ENCODE measurements at regions not wholly inside any gene's neighbourhood (a gene's known extent, or its start where the extent isn't known, plus 50 kb on each side); places are given as distances from the start of the nearest gene placed in this dataset.

DNA sequence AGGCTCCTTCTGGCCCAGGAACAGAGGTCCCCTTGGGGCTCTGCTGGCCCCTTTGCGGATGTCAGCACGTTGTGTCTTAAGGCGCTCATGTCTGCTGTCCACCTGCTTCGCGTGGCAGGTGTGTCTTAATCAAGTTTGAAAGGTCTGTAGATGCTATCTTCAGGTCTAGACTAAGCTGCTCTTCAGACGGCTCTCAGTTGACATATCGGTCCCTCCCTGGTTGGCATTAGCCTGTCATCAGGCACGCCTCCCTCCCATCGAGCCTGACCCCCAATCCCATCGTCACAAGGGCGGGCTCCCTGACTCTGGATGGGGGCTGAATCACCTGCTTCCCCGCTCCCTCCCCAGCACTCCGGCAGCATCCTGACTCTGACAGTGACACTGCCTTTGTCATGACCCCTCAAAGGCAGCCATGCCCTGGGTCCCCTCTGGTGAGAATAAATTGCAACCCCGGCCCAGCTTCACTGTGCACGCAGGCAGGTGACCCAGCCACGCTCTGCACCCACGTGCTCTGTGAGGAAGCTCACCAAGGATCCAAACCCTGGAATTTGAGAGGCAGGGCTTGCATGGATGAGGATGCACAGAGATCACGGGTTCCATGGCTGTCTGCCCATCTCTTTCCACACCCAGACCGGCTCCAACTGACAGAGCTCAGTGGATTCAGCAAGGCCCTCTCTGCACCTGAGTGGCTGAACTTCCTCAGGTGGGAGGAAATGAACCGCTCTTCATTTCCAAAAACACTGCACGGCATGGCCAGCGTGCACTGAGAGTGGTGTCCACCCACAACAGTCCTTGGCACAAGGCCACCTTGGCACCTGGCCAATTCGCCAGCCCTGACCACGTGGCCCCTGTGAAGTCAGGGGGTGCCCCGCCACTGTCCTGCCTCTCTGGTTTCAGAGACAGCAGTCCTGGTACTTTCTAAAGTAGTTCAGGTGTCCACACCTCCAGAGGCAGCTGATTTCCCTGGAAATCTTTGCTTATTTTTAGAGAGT is 110.2 kb upstream of the GPC1 start:
- DNase-seq = no peak

GRCh38 chr2:240326246-240326645 is 109.2 kb upstream of the GPC1 start:
- DNase-seq = no peak

DNA sequence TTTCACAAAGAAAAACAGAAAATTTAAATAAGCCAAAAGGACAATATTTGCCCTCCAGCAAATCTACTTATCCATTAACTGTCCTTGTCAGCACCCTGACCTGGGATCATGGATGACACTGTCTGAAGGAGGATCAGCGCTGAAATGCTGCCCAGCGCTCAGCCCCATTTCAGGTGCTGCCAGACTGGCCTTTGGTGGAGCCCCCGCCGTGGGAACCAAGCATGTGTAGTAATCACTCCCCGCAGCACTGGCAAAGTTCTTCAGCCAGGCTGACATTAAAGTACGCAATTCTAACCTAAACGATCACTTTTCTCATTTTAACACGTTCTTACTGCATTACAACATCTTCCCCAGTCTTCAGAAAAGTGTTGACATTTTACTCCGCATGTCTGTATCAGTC is 108.6 kb upstream of the GPC1 start:
- DNase-seq = no peak

- DNase-seq = no peak
Measured at GRCh38 chr2:240327566-240327965, 107.9 kb upstream of the GPC1 start.

GRCh38 chr2:240328526-240328925 is 106.9 kb upstream of the GPC1 start:
- DNase-seq = no peak

DNA sequence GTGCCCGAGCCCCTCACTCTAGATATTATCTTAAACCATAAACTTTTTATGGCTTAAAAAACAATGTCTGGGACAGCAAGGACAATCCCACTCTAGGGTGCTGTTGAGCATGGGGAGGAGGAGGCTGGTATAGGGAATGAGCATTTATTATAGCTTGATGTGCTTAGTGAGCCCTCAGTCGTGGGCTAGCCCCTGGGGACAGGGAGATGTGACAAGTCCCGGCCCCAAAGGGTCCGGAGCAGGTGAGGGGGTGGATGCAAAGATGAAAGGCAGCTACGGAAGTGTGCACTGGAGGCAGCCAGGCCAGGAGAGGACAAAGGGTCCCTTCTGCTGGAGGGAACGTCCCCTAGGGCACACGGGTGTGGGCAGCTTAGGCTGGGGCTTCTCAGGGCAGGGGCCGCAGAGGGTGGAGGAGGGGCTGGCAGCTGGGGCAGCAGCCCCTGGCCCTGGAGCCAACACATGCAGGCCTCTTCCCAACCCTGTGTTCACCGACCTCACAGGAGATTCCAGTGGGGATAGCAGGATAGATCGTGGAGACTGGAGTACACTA is 106.3 kb upstream of the GPC1 start:
- no peak for DNase-seq

- DNase-seq = no peak
Measured at GRCh38 chr2:240329778-240330177, 105.7 kb upstream of the GPC1 start.

- no peak for DNase-seq
Measured at GRCh38 chr2:240333985-240334384, 101.5 kb upstream of the GPC1 start.

DNA sequence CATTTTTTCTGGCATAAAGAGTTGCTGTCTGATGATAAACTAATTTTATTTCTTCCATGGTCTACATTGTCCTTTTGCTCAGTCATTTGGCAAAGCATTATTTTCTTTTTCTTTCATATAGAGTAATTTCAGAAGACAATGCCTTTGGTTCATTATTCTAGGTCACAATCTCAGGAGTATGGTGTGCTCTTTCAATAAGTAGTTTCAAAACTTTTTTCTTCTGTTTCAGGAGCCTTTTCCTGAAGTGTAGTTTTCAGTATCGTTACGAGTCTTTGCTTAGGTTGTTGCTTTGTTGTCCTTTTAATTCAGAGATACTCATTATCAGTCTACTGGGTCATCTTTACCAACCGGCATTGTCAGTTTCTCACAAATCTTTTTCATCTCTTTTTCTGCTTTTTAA is 100.4 kb upstream of the GPC1 start:
- no peak for DNase-seq

DNA sequence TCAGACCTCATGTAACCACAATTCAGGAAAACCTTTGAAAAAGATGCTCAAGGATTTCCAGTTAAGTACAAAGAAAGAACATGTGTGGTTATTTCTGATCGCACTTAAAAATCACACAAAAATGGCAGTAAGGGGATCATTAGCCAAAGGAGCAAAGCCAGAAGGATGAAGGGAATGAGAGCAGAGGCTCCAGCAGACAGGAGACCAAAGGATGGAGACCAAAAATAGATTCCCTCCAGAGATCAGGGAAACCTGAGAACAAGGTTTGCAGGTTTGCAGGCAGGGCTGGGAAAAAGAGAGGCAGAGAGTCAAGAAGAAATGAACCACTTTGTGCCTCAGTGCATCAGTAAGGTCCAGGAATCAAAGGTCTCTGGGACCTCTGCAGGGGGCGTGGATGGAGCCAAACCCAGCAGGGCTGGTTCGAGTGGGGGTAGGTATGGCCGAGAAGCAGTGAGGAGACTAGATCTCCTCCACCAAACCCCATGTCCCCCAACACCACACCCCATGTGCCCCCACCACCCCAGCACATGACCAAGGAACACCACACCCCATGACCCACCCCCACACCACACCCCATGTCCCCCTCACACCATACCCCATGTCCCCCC is 98.5 kb upstream of the GPC1 start:
- no peak for DNase-seq

GRCh38 chr2:240338274-240338673 is 97.2 kb upstream of the GPC1 start:
- DNase-seq = no peak

GRCh38 chr2:240339411-240340360 is 95.8 kb upstream of the GPC1 start:
- DNase-seq = no peak

DNA sequence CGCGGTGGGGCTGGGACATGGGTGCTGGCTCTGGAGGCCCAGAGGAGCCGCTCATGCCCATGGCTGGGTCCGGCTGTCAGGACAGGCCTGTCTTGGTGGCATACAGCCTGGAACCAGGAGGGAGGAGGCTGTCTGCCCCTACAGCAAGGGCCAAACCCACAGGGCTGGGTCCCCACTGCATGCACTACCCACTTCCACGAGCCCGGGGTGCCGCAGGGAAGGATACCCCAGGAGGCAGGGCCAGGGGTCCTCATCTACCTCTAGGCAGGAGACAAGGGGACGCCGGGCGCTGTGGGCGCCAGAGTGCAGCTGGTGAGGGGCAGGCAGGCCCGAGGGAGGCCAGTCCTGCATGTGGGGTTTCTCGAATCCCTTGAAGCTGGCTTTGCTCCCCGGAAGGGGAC is 95.1 kb upstream of the GPC1 start:
- DNase-seq = no peak

- no peak for DNase-seq
Measured at GRCh38 chr2:240341064-240341463, 94.4 kb upstream of the GPC1 start.

- no peak for DNase-seq
Measured at GRCh38 chr2:240343548-240343947, 91.9 kb upstream of the GPC1 start.

DNA sequence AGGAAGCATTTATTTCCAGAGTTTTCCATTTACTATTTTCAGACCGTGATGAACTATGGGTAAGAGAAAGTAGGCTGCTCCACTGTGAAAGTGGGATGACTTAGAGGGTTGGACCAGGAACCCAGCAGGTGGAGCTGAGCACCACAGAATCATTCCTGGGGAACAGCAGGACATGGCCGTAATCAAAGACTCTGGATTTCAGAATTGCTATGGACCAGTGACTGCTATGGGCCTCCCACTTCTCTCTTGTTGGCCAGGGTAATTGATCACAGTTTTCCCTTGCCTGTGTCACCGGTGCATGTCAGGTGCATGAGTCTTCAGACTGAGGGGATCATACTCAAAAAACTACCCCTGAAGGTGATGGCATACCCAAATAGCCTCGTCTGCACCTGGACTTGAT is 90.6 kb upstream of the GPC1 start:
- DNase-seq = no peak

DNA sequence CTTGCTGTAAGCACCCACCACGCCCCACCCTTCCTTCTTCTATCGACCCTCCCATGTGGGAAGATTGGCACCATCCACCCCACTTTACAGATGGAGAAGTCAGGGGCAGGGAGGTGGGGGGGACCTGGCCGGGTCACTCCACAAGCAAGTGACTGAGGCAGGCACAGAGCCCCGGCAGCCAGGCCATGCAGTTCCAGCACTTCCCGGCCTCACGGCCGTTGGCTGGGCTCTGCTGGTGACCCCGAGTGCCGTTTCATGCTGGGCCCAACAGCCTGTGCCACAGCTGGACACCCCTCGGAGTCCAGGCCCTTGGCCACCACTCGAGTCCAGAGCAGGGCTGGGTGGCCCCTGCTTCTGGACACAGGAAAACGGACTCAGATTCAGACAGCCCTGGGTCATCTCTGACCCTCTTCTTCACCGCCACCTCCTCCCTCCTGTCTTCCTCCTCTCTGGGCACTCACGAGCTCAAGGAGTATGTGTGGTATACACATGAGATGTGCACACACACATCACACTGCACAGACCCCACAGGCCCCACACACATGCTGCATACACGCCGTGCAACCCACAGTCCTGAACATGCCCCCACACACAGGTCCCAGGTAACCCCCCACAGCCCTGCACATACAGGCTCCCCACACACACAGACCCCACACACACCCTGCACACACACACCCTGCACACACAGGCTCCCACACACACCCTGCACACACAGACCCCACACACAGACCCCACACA is 89.3 kb upstream of the GPC1 start:
- no peak for DNase-seq

GRCh38 chr2:240346753-240347372 is 88.6 kb upstream of the GPC1 start:
- DNase-seq = no peak

- no peak for DNase-seq
Measured at GRCh38 chr2:240347373-240347940, 88.0 kb upstream of the GPC1 start.

- no peak for DNase-seq
Measured at GRCh38 chr2:240347949-240348500, 87.4 kb upstream of the GPC1 start.

DNA sequence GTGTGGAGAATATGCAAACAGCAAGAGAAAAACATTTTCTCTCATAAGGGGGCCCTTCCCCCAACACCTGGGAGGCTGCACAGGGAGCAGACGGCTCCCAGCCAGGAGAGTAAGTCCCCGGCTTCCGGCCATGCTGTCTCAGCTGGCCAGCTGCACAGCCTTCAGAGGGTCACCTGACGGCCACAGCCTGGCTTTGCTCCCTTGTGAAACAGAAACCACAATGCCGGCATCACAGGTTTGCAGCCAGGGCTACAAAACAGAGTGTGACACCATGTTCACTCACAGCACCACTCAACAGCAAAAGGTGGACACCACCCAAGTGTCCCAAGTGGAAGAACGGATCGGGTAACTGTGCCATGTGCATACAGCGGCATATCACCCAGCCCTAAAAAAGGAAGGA is 86.9 kb upstream of the GPC1 start:
- DNase-seq = no peak

Data from NCI-H446 (cell line).